ENCODE measurements at regions not wholly inside any gene's neighbourhood (a gene's known extent, or its start where the extent isn't known, plus 50 kb on each side); places are given as distances from the start of the nearest gene placed in this dataset.

DNA sequence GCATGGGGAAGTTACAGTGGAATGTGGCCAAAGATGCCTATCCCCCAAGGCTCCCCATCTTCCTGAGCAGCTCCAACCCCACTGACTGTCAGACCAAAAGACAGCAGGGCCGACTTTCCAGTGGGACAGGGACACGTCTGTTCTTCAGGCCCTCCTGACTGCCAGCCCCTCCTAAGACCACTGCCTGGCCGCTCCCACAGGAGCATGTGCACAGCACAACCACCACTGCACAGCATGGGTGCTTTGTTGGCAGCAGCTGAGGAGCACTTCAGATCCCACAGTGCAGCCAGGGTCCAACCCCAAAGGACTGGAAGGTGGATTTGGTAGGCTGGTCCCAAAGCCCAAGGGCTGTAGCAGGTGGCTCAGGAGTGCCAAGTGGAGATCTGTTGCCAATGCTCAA lies 648.3 kb upstream of the BRINP3 start:
- Histone ChIP-seq H3K27me3 (ENCODE audit: control insufficient read depth in 2 of 2, insufficient read depth in 2 of 2, low read length in 2 of 2) (no peaks in the 10 kb centered on the region), H3K4me3 (ENCODE audit: low read length) (no peak overlapping the region), H3K36me3 (ENCODE audit: control insufficient read depth in 2 of 3, insufficient read depth in 3 of 3, low read length in 3 of 3) (no peaks in the 10 kb centered on the region), H3K27ac (ENCODE audit: low read depth, low read length) (no peak overlapping the region), H3K4me1 (ENCODE audit: control insufficient read depth in 2 of 2, insufficient read depth in 2 of 2, low read length in 2 of 2) (no peaks in the 10 kb centered on the region), H3K9me3 (ENCODE audit: control insufficient read depth in 2 of 3, low read length in 3 of 3) (no peaks in the 10 kb centered on the region)
- POLR2A ChIA-PET: no interaction called here
- Mint-ChIP-seq H3K36me3 (no peaks in the 10 kb centered on the region), H3K9me3 (peaks cover 2 to 43% (median 11%) of the 10 kb centered on the region in 11 donors), H3K4me3 (no peak overlapping the region), H3K4me1 (no peaks in the 10 kb centered on the region), H3K27me3 (no peaks in the 10 kb centered on the region), H3K27ac (no peak overlapping the region)
- DNase-seq: no peak
- CTCF ChIA-PET: no interaction called here
- ATAC-seq: no peak
- intact Hi-C loops (cut with micrococcal nuclease): no loop called here

DNA sequence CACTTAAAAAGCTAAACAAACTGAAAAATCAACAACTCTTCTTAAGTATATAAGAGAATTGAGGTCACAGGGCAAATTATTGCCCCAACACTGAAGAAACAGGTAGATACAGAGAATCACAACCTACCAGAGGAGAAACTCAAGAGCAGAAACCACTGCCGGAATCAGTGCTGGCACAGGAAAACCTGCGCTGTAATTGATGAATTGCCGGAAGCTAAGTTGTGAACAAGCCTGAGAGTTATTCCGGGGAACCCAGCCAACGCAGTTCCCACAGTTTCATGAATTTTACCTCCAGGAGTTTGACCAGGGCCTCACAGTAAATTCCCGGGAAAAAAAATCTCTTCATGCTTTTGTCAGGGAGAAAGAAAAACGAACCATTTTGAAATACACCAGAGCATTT lies 657.1 kb upstream of the BRINP3 start:
- Histone ChIP-seq H3K27ac (ENCODE audit: low read depth, low read length) (no peak overlapping the region), H3K9me3 (ENCODE audit: control insufficient read depth in 2 of 3, low read length in 3 of 3) (no peaks in the 10 kb centered on the region), H3K4me3 (ENCODE audit: low read length) (no peak overlapping the region), H3K36me3 (ENCODE audit: control insufficient read depth in 2 of 3, insufficient read depth in 3 of 3, low read length in 3 of 3) (no peaks in the 10 kb centered on the region), H3K4me1 (ENCODE audit: control insufficient read depth in 2 of 2, insufficient read depth in 2 of 2, low read length in 2 of 2) (no peaks in the 10 kb centered on the region), H3K27me3 (ENCODE audit: control insufficient read depth in 2 of 2, insufficient read depth in 2 of 2, low read length in 2 of 2) (no peaks in the 10 kb centered on the region)
- CTCF ChIA-PET: no interaction called here
- Mint-ChIP-seq H3K4me3 (no peak overlapping the region), H3K9me3 (peaks cover 0 to 17% (median 4%) of the 10 kb centered on the region in 11 donors), H3K4me1 (no peaks in the 10 kb centered on the region), H3K27ac (no peak overlapping the region), H3K36me3 (no peaks in the 10 kb centered on the region), H3K27me3 (no peaks in the 10 kb centered on the region)
- intact Hi-C loops (cut with micrococcal nuclease): no loop called here
- no peak for DNase-seq
- ATAC-seq: no peak
- POLR2A ChIA-PET: no interaction called here

DNA sequence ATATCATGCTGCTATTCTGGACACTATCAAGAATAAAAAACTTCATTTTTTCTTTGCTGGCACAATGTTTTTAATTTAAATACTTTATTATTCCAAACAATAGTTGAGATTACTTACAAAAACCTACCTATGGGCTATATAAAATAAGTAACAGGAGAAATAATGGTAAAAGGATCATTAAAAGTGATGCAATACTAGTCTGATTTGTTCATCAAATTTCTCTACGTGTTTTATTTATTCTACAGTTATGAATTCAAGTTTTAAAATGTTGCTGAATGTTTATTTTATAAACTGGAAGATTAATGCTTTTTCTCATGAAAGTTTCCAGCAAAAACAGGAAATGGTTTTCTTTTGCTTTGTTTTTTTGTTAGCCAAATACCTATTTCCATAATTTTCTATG lies 662.4 kb upstream of the BRINP3 start:
- ATAC-seq (no peak), DNase-seq (no peak)
- POLR2A ChIA-PET: no interaction called here
- CTCF ChIA-PET: no interaction called here
- Mint-ChIP-seq H3K4me1 (no peaks in the 10 kb centered on the region), H3K4me3 (no peak overlapping the region), H3K36me3 (no peaks in the 10 kb centered on the region), H3K9me3 (peaks cover 0 to 17% (median 0%) of the 10 kb centered on the region in 11 donors), H3K27ac (no peak overlapping the region), H3K27me3 (no peaks in the 10 kb centered on the region)
- H3K27ac ChIP-seq (ENCODE audit: low read depth, low read length): no peak overlapping the region
- H3K27me3 ChIP-seq (ENCODE audit: control insufficient read depth in 2 of 2, insufficient read depth in 2 of 2, low read length in 2 of 2): no peaks in the 10 kb centered on the region
- no peaks in the 10 kb centered on the region for H3K9me3 ChIP-seq (ENCODE audit: control insufficient read depth in 2 of 3, low read length in 3 of 3)
- no peaks in the 10 kb centered on the region for H3K36me3 ChIP-seq (ENCODE audit: control insufficient read depth in 2 of 3, insufficient read depth in 3 of 3, low read length in 3 of 3)
- intact Hi-C loops (cut with micrococcal nuclease): no loop called here
- no peaks in the 10 kb centered on the region for H3K4me1 ChIP-seq (ENCODE audit: control insufficient read depth in 2 of 2, insufficient read depth in 2 of 2, low read length in 2 of 2)
- H3K4me3 ChIP-seq (ENCODE audit: low read length): no peak overlapping the region

DNA sequence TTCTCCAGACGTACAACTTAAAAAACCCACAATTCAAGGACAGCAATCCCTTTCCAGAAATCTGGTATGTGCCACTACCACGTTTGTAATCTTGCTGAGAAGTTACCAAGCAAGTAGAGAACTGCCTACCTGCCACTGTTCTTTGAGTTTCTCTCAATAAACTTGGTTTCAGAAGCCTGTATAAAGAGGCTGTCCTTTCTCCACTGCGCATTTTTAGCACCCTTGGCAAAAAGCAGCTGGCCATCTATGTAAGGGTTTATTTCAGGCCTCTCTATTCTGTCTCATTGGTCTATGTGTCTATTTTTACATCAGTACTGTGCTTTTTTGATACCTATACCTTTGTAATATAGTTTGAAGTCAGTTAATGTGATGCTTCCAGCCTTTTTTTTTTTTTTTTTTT lies 665.1 kb upstream of the BRINP3 start:
- ChIA-PET POLR2A (no interaction called here), CTCF (no interaction called here)
- Histone ChIP-seq H3K36me3 (ENCODE audit: control insufficient read depth in 2 of 3, insufficient read depth in 3 of 3, low read length in 3 of 3) (no peaks in the 10 kb centered on the region), H3K27me3 (ENCODE audit: control insufficient read depth in 2 of 2, insufficient read depth in 2 of 2, low read length in 2 of 2) (no peaks in the 10 kb centered on the region), H3K27ac (ENCODE audit: low read depth, low read length) (no peak overlapping the region), H3K4me1 (ENCODE audit: control insufficient read depth in 2 of 2, insufficient read depth in 2 of 2, low read length in 2 of 2) (no peaks in the 10 kb centered on the region), H3K4me3 (ENCODE audit: low read length) (no peak overlapping the region), H3K9me3 (ENCODE audit: control insufficient read depth in 2 of 3, low read length in 3 of 3) (no peaks in the 10 kb centered on the region)
- Mint-ChIP-seq H3K4me1 (no peaks in the 10 kb centered on the region), H3K36me3 (no peaks in the 10 kb centered on the region), H3K27me3 (no peaks in the 10 kb centered on the region), H3K27ac (no peak overlapping the region), H3K9me3 (peaks cover 0 to 7% (median 0%) of the 10 kb centered on the region in 11 donors), H3K4me3 (no peak overlapping the region)
- intact Hi-C loops (cut with micrococcal nuclease): no loop called here
- DNase-seq: no peak
- ATAC-seq: no peak

DNA sequence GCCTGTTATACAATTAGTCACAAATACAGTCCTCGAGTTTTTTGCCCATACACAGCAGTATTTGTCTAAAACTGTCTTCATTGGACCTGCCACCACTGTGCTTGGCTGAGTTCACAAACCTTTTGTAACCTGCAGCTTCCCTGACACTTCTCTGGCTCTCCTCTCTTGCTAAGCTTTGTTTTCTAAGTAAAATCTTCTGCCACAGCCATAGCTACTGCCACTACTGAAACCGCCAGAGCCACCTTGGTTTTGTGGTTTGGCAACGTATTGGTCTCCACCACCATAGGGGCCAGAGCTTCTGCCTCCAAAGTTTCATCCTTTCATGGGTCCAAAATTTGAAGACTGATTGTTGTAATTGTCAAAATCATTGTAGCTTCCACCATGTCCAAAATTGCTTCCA lies 668.2 kb upstream of the BRINP3 start:
- no peaks in the 10 kb centered on the region for H3K9me3 ChIP-seq (ENCODE audit: control insufficient read depth in 2 of 3, low read length in 3 of 3)
- CTCF ChIA-PET: no interaction called here
- intact Hi-C loops (cut with micrococcal nuclease): no loop called here
- Mint-ChIP-seq H3K4me3 (no peak overlapping the region), H3K27me3 (no peaks in the 10 kb centered on the region), H3K27ac (no peak overlapping the region), H3K4me1 (no peaks in the 10 kb centered on the region), H3K36me3 (no peaks in the 10 kb centered on the region), H3K9me3 (peaks cover 0 to 10% (median 2%) of the 10 kb centered on the region in 11 donors)
- no peak overlapping the region for H3K27ac ChIP-seq (ENCODE audit: low read depth, low read length)
- H3K27me3 ChIP-seq (ENCODE audit: control insufficient read depth in 2 of 2, insufficient read depth in 2 of 2, low read length in 2 of 2): no peaks in the 10 kb centered on the region
- no peaks in the 10 kb centered on the region for H3K36me3 ChIP-seq (ENCODE audit: control insufficient read depth in 2 of 3, insufficient read depth in 3 of 3, low read length in 3 of 3)
- H3K4me3 ChIP-seq (ENCODE audit: low read length): no peak overlapping the region
- POLR2A ChIA-PET: no interaction called here
- DNase-seq (no peak), ATAC-seq (no peak)
- H3K4me1 ChIP-seq (ENCODE audit: control insufficient read depth in 2 of 2, insufficient read depth in 2 of 2, low read length in 2 of 2): no peaks in the 10 kb centered on the region

DNA sequence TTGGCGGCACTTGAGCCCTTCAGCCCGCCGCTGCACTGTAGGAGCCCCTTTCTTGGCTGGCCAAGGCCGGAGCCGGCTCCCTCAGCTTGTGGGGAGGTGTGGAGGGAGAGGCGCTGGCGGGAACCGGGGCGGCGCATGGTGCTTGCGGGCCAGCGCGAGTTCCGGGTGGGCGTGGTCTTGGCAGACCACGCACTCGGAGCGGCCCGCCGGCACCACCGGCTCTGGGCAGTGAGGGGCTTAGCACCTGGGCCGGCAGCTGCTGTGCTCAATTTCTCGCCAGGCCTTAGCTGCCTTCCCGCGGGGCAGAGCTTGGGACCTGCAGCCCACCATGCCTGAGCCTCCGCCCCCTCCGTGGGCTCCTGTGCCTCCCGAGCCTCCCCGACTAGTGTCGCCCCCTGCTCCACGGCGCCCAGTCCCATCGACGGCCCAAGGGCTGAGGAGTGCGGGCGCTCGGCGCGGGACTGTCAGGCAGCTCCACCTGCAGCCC lies 673.7 kb upstream of the BRINP3 start:
- H3K4me1 Mint-ChIP-seq: no peaks in the 10 kb centered on the region
- H3K36me3 ChIP-seq (ENCODE audit: control insufficient read depth in 2 of 3, insufficient read depth in 3 of 3, low read length in 3 of 3): no peaks in the 10 kb centered on the region
- ATAC-seq: no peak
- no peak for DNase-seq
- H3K27ac ChIP-seq (ENCODE audit: low read depth, low read length): no peak overlapping the region
- H3K27me3 Mint-ChIP-seq: no peaks in the 10 kb centered on the region
- no peaks in the 10 kb centered on the region for H3K27me3 ChIP-seq (ENCODE audit: control insufficient read depth in 2 of 2, insufficient read depth in 2 of 2, low read length in 2 of 2)
- CTCF ChIA-PET: no interaction called here
- peaks cover 0 to 16% (median 3%) of the 10 kb centered on the region in 11 donors for H3K9me3 Mint-ChIP-seq
- H3K4me3 ChIP-seq (ENCODE audit: low read length): no peak overlapping the region
- H3K27ac Mint-ChIP-seq: no peak overlapping the region
- H3K36me3 Mint-ChIP-seq: no peaks in the 10 kb centered on the region
- H3K4me1 ChIP-seq (ENCODE audit: control insufficient read depth in 2 of 2, insufficient read depth in 2 of 2, low read length in 2 of 2): no peaks in the 10 kb centered on the region
- intact Hi-C loops (cut with micrococcal nuclease): no loop called here
- POLR2A ChIA-PET: interaction anchor here (0.5 kb wide), 1 partner anchor 1600 kb away, joined by 3 read pairs; no protein-coding TSS in a partner anchor
- H3K9me3 ChIP-seq (ENCODE audit: control insufficient read depth in 2 of 3, low read length in 3 of 3): no peaks in the 10 kb centered on the region
- no peak overlapping the region for H3K4me3 Mint-ChIP-seq

DNA sequence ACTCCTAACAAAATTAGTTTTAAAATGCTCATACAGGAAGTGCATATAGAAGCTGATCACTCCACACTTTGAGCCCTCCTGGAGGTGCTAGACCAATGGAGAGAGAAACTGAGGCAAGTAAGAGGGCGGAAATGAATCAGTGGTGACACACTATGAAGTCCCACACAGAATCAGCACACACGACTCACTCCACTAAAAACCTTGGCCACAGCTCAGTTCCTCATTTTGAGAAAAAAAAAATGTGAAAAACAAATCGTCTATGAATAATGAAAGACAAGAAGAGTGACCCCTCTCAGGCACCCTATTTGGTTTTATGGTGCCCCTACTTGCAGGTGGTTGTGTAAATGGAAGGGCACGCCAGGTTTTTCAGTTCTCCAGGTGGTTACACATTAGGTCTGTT lies 675.1 kb upstream of the BRINP3 start:
- H3K36me3 Mint-ChIP-seq: no peaks in the 10 kb centered on the region
- intact Hi-C loops (cut with micrococcal nuclease): no loop called here
- no peak for ATAC-seq
- H3K9me3 Mint-ChIP-seq: peaks cover 0 to 20% (median 3%) of the 10 kb centered on the region in 11 donors
- Histone ChIP-seq H3K36me3 (ENCODE audit: control insufficient read depth in 2 of 3, insufficient read depth in 3 of 3, low read length in 3 of 3) (no peaks in the 10 kb centered on the region), H3K4me1 (ENCODE audit: control insufficient read depth in 2 of 2, insufficient read depth in 2 of 2, low read length in 2 of 2) (no peaks in the 10 kb centered on the region), H3K9me3 (ENCODE audit: control insufficient read depth in 2 of 3, low read length in 3 of 3) (no peaks in the 10 kb centered on the region), H3K4me3 (ENCODE audit: low read length) (no peak overlapping the region), H3K27me3 (ENCODE audit: control insufficient read depth in 2 of 2, insufficient read depth in 2 of 2, low read length in 2 of 2) (no peaks in the 10 kb centered on the region), H3K27ac (ENCODE audit: low read depth, low read length) (no peak overlapping the region)
- H3K4me1 Mint-ChIP-seq: no peaks in the 10 kb centered on the region
- no peak overlapping the region for H3K27ac Mint-ChIP-seq
- H3K4me3 Mint-ChIP-seq: no peak overlapping the region
- ChIA-PET POLR2A (no interaction called here), CTCF (interaction anchor here (0.7 kb wide), 1 partner anchor 560 kb away, joined by 4 read pairs; no protein-coding TSS in a partner anchor)
- DNase-seq: no peak
- H3K27me3 Mint-ChIP-seq: no peaks in the 10 kb centered on the region

All from naive thymus-derived CD4-positive, alpha-beta T cell (primary cell).